Activated effector memory CD4-positive, alpha-beta T cell treated with anti-CD3 and anti-CD28 coated beads, Interleukin-2, amount 50 U/mL, for 16 hours (primary cell): ENCODE measurements at regions not wholly inside any gene's neighbourhood (a gene's known extent, or its start where the extent isn't known, plus 50 kb on each side); places are given as distances from the start of the nearest gene placed in this dataset.
"Not testable (repeated sequence)": the region's sequence is repeated elsewhere in the genome, so short reads cannot be mapped to it uniquely, and the experiment has no call there.

Source experiments
- DNase-seq: peaks from one replicate; pipeline ENCODE4 v3.0.0-alpha.2; 2020

DNA sequence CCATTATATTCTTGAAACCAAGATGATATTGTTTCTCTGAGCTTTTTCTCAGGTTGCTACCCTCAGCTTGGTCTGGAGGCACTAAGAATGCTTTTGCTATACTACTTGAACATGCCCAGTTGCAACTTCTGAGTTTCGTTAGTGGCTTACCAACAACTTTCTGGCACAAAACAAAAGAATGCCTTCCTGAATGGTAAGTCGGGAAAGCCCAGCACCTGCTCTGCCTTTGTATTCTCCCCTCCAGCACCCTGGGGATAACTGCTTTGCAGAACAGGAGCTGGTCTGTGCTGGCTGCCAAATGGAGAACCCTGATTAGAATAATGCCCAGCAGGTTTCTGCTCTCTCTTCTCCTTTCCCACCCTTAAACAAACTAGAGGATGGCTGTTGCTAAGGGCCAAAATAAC is 149.3 kb downstream of the TGFB2 start:
- no peak for DNase-seq

- DNase-seq = no peak
These were observed 150.8 kb downstream of the TGFB2 start for GRCh38 chr1:218495931-218496330.

DNA sequence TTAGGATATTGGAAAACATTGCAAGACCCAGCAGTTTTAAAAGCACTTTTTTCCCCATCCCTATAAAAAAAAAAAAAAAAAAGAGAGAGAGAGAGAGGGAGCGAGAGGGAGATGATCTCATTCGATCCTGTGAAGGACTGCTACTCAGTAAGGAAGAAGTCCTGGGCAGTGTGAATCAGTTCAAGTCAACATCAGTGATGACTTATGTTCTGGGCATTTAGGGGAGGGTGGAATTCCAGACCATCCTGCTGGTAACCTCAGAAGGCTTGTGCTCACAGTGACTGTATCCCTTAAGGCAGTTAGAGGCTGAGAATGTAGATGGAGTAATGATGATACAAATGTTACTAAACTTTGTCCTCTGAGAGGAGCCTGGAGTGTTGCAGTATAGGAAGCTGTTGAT is 151.4 kb downstream of the TGFB2 start:
- no peak for DNase-seq

DNA sequence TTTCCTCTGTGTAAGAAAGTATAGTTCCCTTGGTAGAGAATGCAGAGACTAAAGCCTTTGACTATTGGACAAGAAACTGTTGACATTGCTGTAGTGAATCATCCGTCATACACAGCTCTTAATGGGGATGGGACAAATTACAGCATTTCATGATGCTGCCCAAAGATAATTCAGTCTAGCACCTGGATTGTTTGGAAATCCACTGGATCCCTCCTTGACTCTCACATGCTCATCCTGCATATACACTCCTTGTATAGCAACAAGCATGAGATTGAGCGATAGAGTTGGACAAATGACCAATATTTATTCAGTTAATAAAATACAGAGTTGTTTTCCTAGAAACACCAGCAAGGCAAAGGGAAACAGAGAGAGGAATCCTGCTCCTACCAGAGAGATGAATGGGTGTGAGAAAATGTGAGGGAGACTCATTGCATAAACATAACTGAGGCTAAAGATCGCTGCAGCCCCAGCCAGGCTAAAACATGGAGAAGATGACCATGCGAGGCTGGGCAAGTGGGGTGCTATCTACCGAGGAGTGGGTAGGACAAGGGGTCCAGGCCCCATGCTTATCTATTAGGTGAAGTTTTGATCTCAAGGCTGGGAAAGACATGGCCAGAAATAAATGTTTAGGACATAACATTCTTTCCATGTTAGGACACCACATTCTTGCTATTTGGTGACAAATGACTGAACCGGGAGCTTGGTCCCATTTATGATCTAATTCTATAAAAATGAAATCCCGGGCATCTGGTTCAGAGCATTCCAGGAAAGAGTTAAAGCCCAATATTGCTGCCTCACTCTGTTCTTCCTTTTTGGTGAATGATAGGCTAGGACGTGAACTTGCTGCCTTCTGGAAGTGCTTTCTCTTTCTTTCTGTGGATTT is 153.2 kb downstream of the TGFB2 start:
- DNase-seq = no peak

- DNase-seq = no peak
These were observed 154.0 kb downstream of the TGFB2 start for GRCh38 chr1:218499011-218499691.

DNA sequence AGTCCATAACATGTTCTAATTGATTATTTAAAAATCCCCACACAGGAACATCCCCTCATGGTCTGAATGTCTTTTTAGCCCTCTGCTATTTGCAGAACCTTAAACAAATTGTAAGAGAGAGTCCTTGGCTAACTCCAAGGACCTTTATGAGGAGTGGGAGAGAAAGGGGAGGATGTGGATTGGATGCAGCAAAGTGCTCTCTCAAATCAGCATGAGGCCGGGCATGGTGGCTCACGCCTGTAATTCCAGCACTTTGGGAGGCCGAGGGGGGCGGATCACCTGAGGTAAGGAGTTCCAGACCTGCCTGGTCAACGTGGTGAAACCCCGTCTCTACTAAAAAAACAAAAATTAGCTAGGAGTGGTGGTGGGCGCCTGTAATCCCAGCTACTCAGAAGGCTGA is 154.8 kb downstream of the TGFB2 start:
- DNase-seq = no peak

DNA sequence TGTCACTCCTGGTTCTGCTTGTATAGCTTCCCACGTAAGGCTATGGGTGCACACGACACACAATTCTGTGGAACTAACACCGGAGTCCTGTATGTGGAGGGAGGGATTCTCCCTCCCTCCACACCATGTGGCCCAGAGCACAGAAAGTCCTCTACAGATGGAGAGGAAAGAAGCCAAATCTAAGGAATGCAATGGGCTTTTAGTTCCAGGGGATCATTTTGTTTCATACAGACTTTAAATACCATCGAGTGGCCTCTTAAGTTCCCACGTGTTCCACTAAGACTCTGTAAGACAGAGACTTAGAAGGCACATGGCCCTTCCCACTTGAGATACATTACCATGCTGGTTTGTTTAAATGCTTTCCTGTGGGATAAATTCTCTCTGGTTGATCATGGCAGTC is 156.0 kb downstream of the TGFB2 start:
- no peak for DNase-seq

DNA sequence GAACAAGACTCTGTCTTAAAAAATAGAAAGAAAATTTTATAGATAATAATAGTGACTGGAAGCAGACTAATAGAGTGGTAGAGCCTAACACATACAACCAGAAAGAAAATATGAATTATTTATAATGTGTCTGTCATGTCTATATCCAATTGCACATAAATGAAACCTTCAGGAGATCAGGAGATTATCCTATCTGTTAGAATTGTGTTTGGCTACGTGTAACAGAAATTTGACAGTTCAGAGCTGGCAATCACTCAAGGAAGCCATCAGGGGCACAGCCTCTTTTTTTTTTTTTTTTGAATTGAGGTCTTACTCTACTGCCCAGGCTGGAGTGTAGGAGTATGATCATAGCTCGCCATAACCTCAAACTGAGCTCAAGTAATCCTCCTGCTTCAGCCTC is 157.2 kb downstream of the TGFB2 start:
- no peak for DNase-seq

DNA sequence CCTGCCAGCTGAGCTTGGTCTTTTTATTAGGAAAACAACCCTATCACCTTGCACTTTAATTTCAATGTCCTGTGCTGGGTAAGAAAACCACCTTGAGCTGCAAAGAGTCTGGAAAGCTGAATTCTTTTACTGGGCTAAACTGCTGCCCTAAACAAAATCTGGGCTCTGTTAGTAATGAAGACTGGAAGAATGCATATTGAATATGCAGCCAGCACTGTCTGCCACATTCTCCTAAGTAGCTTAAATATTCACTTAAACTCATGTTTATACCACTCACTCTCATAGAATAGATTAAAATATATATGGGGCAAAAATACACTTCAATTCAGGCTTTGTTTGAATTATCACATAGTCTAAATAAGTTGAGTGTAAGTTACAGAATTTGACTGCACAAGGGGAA is 158.0 kb downstream of the TGFB2 start:
- DNase-seq = no peak

- no peak for DNase-seq
These were observed 162.3 kb downstream of the TGFB2 start for GRCh38 chr1:218507355-218508002.

GRCh38 chr1:218510153-218510772 is 165.1 kb downstream of the TGFB2 start:
- no peak for DNase-seq

- no peak for DNase-seq
These were observed 168.2 kb downstream of the TGFB2 start for GRCh38 chr1:218513328-218513727.

DNA sequence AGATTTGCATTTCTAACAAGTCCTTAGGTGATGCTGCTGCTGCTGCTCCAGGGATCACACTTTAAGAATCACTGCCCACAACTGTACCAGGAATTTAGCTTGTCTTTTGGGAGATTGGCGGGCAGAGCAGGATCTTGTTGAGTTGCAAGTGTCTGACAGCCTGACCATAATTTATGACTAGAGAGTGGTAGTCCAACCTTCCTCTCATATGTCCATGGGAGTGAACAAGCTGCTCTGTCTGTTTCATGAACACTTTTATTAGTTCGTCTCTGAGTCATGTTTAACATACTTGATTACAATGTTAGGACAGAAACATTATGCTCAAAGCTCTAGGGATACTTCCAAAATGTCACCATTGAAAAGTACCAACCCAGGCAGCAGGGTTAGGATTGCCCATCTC is 169.6 kb downstream of the TGFB2 start:
- no peak for DNase-seq

GRCh38 chr1:218516526-218516925 is 171.4 kb downstream of the TGFB2 start:
- no peak for DNase-seq

GRCh38 chr1:218517459-218517858 is 172.3 kb downstream of the TGFB2 start:
- no peak for DNase-seq

- DNase-seq = no peak
These were observed 173.1 kb downstream of the TGFB2 start for GRCh38 chr1:218518216-218518740.

GRCh38 chr1:218520646-218521045 is 175.5 kb downstream of the TGFB2 start:
- not testable (repeated sequence) for DNase-seq

DNA sequence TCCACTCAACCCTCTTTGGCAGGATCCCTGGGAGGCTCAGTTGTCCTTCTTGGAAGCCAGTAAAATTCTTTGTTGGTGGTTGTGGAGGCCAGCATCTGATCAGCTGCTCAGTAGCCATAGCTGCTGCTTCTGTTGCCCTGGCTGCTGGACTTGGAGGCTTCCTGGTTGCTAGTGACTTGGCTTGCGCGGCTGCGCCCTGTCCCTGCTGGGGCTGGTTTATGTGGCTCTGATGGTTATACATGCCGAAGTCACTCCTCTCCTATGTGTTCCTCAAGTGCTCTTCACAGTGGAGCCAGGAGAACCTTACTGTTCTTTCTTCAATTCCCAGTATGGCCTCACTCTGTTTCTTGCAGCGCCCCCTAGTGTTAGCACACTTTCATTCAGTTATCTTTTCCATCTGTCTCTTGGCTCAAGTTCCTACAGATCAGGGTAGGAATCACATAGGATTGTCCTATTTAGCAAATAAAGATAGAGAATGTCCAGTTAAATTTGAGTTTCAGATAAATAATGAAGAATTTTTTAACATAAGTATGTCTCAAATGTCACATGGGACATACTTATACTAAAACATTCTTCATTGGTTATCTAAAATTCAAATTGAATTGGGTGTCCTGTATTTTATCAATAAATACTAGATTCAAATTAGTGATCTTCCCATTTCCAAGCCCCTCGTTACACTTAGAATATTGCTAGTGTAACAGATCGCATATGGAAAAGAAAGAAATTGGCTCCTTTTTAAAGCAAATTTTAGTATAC is 176.5 kb downstream of the TGFB2 start:
- peak; percentile 65 for DNase-seq

- DNase-seq = no peak
These were observed 179.4 kb downstream of the TGFB2 start for GRCh38 chr1:218524526-218524925.

GRCh38 chr1:218525031-218525430 is 179.9 kb downstream of the TGFB2 start:
- DNase-seq = no peak

- DNase-seq = no peak
These were observed 180.5 kb downstream of the TGFB2 start for GRCh38 chr1:218525451-218526197.

GRCh38 chr1:218526198-218526580 is 181.1 kb downstream of the TGFB2 start:
- no peak for DNase-seq
